IMR-90 (cell line): ENCODE measurements at regions not wholly inside any gene's neighbourhood (a gene's known extent, or its start where the extent isn't known, plus 50 kb on each side); places are given as distances from the start of the nearest gene placed in this dataset.
A peak's percentile ranks its signal among the peaks of the same experiment; 100 is the strongest.

Experiments used
- ATAC-seq: fragments of 200-7000 bp; cut with Tn5 transposase; 2 replicates; pipeline ENCODE4 v1.9.1; 2020; ENCODE audit warnings: low read depth, mild to moderate bottlenecking, moderate library complexity
- BruUV-seq: library from RNA; stranded (reverse); fragments of 400-500 nt; replicated peaks from 2 replicates; lab custom pipeline; 2021; lab: Mats Ljungman, UMichigan
- CTCF ChIA-PET: fragments of 300-600 bp; formaldehyde crosslinking; extraction: SDS; loops from one replicate; lab custom pipeline; 2021; ENCODE audit warnings: antibody characterized with exemption; lab: Yijun Ruan, JAX
- POLR2A ChIA-PET: fragments of 300-600 bp; sonication (Branson Sonifier 250); formaldehyde crosslinking; loops from one replicate; lab custom pipeline; 2022; ENCODE audit warnings: antibody characterized with exemption; ENCODE audit not compliant: unreplicated experiment; lab: Charles Lee
- DNase-seq: peaks from one replicate; pipeline ENCODE4 v3.0.0; 2013
- H2AFZ ChIP-seq: replicated peaks from 2 replicates; pipeline ENCODE3; 2013; ENCODE audit warnings: low read length, mild to moderate bottlenecking; ENCODE audit not compliant: poor library complexity
- H2AK5ac ChIP-seq: 2 replicates; pipeline ENCODE4 v1.6.1; 2013; ENCODE audit warnings: low read depth, low read length, inconsistent platforms
- H2AK9ac ChIP-seq: replicated peaks from 2 replicates; pipeline ENCODE3; 2013; ENCODE audit warnings: mild to moderate bottlenecking, low read depth, low read length, moderate library complexity; ENCODE audit not compliant: poor library complexity
- H2BK120ac ChIP-seq: 2 replicates; pipeline ENCODE4 v1.6.1; 2013; ENCODE audit warnings: low read depth, low read length, inconsistent platforms
- H2BK15ac ChIP-seq: 3 replicates; pipeline ENCODE4 v1.6.1; 2013; ENCODE audit warnings: low read depth, low read length, inconsistent platforms
- H2BK20ac ChIP-seq: 2 replicates; pipeline ENCODE4 v1.6.1; 2013; ENCODE audit warnings: low read depth, mild to moderate bottlenecking, inconsistent platforms, low read length, moderate library complexity
- H2BK5ac ChIP-seq: 2 replicates; pipeline ENCODE4 v1.6.1; 2013; ENCODE audit warnings: mild to moderate bottlenecking, low read depth, low read length, inconsistent platforms; ENCODE audit not compliant: poor library complexity, severe bottlenecking
- H3K14ac ChIP-seq: replicated peaks from 2 replicates; pipeline ENCODE4 v1.6.1; 2013; ENCODE audit warnings: low read depth, low read length, inconsistent platforms
- H3K18ac ChIP-seq: 2 replicates; pipeline ENCODE4 v1.6.1; 2013; ENCODE audit warnings: low read depth, low read length, control low read depth
- H3K23ac ChIP-seq: 2 replicates; pipeline ENCODE4 v1.6.1; 2013; ENCODE audit warnings: low read depth, low read length, inconsistent platforms
- H3K27ac ChIP-seq: 2 replicates; pipeline ENCODE4 v1.5.1; 2013; ENCODE audit warnings: mild to moderate bottlenecking, control low read depth, low read length; ENCODE audit not compliant: insufficient read depth
- H3K27me3 ChIP-seq: 2 replicates; pipeline ENCODE4 v1.6.1; 2013; ENCODE audit warnings: low read length; ENCODE audit not compliant: control insufficient read depth, insufficient read depth
- H3K36me3 ChIP-seq: 2 replicates; pipeline ENCODE4 v1.6.1; 2013; ENCODE audit warnings: low read length, mixed read lengths; ENCODE audit not compliant: control insufficient read depth, insufficient read depth
- H3K4ac ChIP-seq: 2 replicates; pipeline ENCODE4 v1.6.1; 2013; ENCODE audit warnings: low read depth, low read length, inconsistent platforms
- H3K4me1 ChIP-seq: 2 replicates; pipeline ENCODE4 v1.6.1; 2013; ENCODE audit warnings: low read length, mixed read lengths; ENCODE audit not compliant: control insufficient read depth, insufficient read depth
- H3K4me2 ChIP-seq: 2 replicates; pipeline ENCODE4 v1.6.1; 2013; ENCODE audit warnings: low read depth, mild to moderate bottlenecking, control low read depth, low read length, moderate library complexity
- H3K4me3 ChIP-seq: 2 replicates; pipeline ENCODE4 v1.5.1; 2013; ENCODE audit warnings: low read depth, mild to moderate bottlenecking, control low read depth, low read length, moderate library complexity; ENCODE audit not compliant: insufficient read depth
- H3K56ac ChIP-seq: 2 replicates; pipeline ENCODE4 v1.6.1; 2013; ENCODE audit warnings: low read length, inconsistent platforms; ENCODE audit not compliant: insufficient read depth; ENCODE audit errors: extremely low read depth
- H3K79me1 ChIP-seq, 2 experiments: 2 replicates each; pipeline ENCODE4 v1.6.1; 2013; ENCODE audit warnings: low read length in 2 of 2, inconsistent platforms in 1 of 2, low read depth in 1 of 2
- H3K9ac ChIP-seq: 2 replicates; pipeline ENCODE4 v1.6.1; 2013; ENCODE audit warnings: low read depth, low read length, control low read depth
- H3K9me1 ChIP-seq: 2 replicates; pipeline ENCODE4 v1.6.1; 2013; ENCODE audit warnings: low read length, inconsistent platforms; ENCODE audit not compliant: insufficient read depth
- H3K9me3 ChIP-seq: 2 replicates; pipeline ENCODE4 v1.6.1; 2013; ENCODE audit warnings: low read length; ENCODE audit not compliant: control insufficient read depth, insufficient read depth
- H4K20me1 ChIP-seq: 2 replicates; pipeline ENCODE4 v1.6.1; 2013; ENCODE audit warnings: low read length, inconsistent platforms; ENCODE audit not compliant: insufficient read depth
- H4K5ac ChIP-seq: 2 replicates; pipeline ENCODE4 v1.6.1; 2013; ENCODE audit warnings: mild to moderate bottlenecking, low read depth, low read length, control low read depth
- H4K8ac ChIP-seq, 2 experiments: 2 replicates each; pipeline ENCODE4 v1.6.1; 2013; ENCODE audit warnings: low read depth in 2 of 2, low read length in 2 of 2, control low read depth in 1 of 2, inconsistent platforms in 1 of 2
- H4K91ac ChIP-seq: 2 replicates; pipeline ENCODE4 v1.6.1; 2013; ENCODE audit warnings: low read depth, low read length, inconsistent platforms; ENCODE audit not compliant: insufficient read depth
- BHLHE40 ChIP-seq: fragments of 150-350 bp; IDR thresholded peaks from 2 replicates; pipeline ENCODE4 v1.6.1; 2016; ENCODE audit warnings: mild to moderate bottlenecking, low read depth, low read length
- CEBPB ChIP-seq: IDR thresholded peaks from 2 replicates; pipeline ENCODE4 v1.6.1; 2012; ENCODE audit warnings: low read depth, low read length, improper control_type of control experiment
- CHD1 ChIP-seq: IDR thresholded peaks from 2 replicates; pipeline ENCODE4 v1.6.1; 2012; ENCODE audit warnings: low read depth, low read length, improper control_type of control experiment
- FOS ChIP-seq: fragments of 150-350 bp; IDR thresholded peaks from 2 replicates; pipeline ENCODE4 v1.6.1; 2016; ENCODE audit warnings: low read depth, low read length
- MAFK ChIP-seq: IDR thresholded peaks from 2 replicates; pipeline ENCODE4 v1.6.1; 2012; ENCODE audit warnings: low read depth, low read length, improper control_type of control experiment
- MAZ ChIP-seq: IDR thresholded peaks from 2 replicates; pipeline ENCODE4 v1.6.1; 2012; ENCODE audit warnings: low read depth, mild to moderate bottlenecking, low read length, improper control_type of control experiment, moderate library complexity, borderline replicate concordance
- MXI1 ChIP-seq: IDR thresholded peaks from 2 replicates; pipeline ENCODE4 v1.6.1; 2012; ENCODE audit warnings: low read depth, mild to moderate bottlenecking, low read length, moderate library complexity, borderline replicate concordance
- NFE2L2 ChIP-seq: fragments of 150-350 bp; IDR thresholded peaks from 2 replicates; pipeline ENCODE4 v1.6.1; 2016; ENCODE audit warnings: low read depth, mild to moderate bottlenecking, low read length
- POLR2A ChIP-seq: IDR thresholded peaks from 2 replicates; pipeline ENCODE4 v1.6.1; 2012; ENCODE audit warnings: mild to moderate bottlenecking, low read depth, low read length
- RAD21 ChIP-seq: IDR thresholded peaks from 2 replicates; pipeline ENCODE4 v1.6.1; 2012; ENCODE audit warnings: low read length, improper control_type of control experiment
- RCOR1 ChIP-seq: IDR thresholded peaks from 2 replicates; pipeline ENCODE4 v1.6.1; 2012; ENCODE audit warnings: mild to moderate bottlenecking, low read length, improper control_type of control experiment; ENCODE audit not compliant: insufficient replicate concordance
- RFX5 ChIP-seq: IDR thresholded peaks from 2 replicates; pipeline ENCODE4 v1.8.0; 2012; ENCODE audit warnings: low read depth, mild to moderate bottlenecking, low read length, moderate library complexity
- SMC3 ChIP-seq: fragments of 150-350 bp; IDR thresholded peaks from 2 replicates; pipeline ENCODE4 v1.6.1; 2016; ENCODE audit warnings: low read depth, mild to moderate bottlenecking, antibody characterized with exemption, low read length, moderate library complexity
- WGBS, 2 experiments: methylation state at CpG; one replicate each; pipeline versions ENCODE4 v1.1.5 to v1.1.7; 2013; ENCODE audit warnings: missing lambda C conversion rate in 2 of 2; ENCODE audit not compliant: insufficient read length in 1 of 2; ENCODE audit errors: extremely low coverage in 2 of 2; 5-methylcytosine and 5-hydroxymethylcytosine counted together
- dilution Hi-C: fragments of 300-500 bp; cut with HindIII; formaldehyde crosslinking; loops from one replicate; pipeline ENCODE4 v1.14.3; 2018; ENCODE audit warnings: low sequenced_read_pairs; ENCODE audit not compliant: unreplicated experiment
- in situ Hi-C: fragments of 300-500 bp; cut with MboI; formaldehyde crosslinking; loops from 3 replicates; pipeline ENCODE4 v1.14.3; 2019; ENCODE audit warnings: low sequenced_read_pairs, inconsistent platforms, mixed read lengths
- intact Hi-C: fragments of 100-400 bp; cut with micrococcal nuclease; formaldehyde crosslinking; loops from 2 replicates; pipeline ENCODE4 v1.10.0; 2022
- TF ChIP-seq, protein P1 (sequence below): fragments of 150-350 bp; IDR thresholded peaks from 2 replicates; pipeline ENCODE4 v1.6.1; 2017; ENCODE audit warnings: mild to moderate bottlenecking, antibody characterized with exemption, low read length, low read depth
- TF ChIP-seq, protein P2 (sequence below): fragments of 150-350 bp; IDR thresholded peaks from 2 replicates; pipeline ENCODE4 v1.6.1; 2016; ENCODE audit warnings: low read depth, mild to moderate bottlenecking, low read length, moderate library complexity, borderline replicate concordance
- TF ChIP-seq, protein P3 (sequence below): conservative IDR thresholded peaks from 2 replicates; pipeline ENCODE4 v1.5.1; 2012; ENCODE audit warnings: mild to moderate bottlenecking, low read depth, low read length, improper control_type of control experiment

DNA sequence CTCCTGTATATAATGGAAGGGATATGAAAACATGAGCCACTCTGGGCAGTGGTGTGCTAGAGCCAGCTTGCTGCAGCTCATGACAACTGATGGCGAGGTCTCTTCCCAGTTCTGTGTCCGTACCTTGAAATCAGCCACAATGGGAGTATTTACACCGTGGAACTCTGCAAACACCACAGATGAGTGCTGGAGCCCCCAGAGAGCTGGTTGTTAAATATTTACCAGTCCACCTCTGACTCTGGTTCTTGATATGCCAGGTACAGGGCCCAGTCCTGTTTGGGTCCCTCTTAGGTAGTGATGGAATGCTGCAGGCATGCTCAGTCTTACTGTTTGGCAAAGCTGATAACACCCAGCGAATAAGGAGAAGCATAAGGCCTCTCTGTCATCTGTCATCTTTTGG, 116.1 kb upstream of the GLI2 start:
- Histone ChIP-seq H2AK9ac (no peak overlapping the region), H3K79me1 (no peaks in the 10 kb centered on the region), H3K36me3 (no peaks in the 10 kb centered on the region), H2BK15ac (peak overlapping the region; percentile 6; the same call in 2 of the 3 replicates), H4K5ac (no peak overlapping the region), H4K20me1 (no peaks in the 10 kb centered on the region), H3K9ac (no peak overlapping the region), H2BK20ac (peak overlapping the region; percentile 13; the same call in 1 of the 2 replicates), H4K91ac (peak overlapping the region; percentile 73), H2AFZ (peak overlapping the region; percentile 44), H3K18ac (peak overlapping the region; percentile 8; the same call in 1 of the 2 replicates), H2AK5ac (peak overlapping the region; percentile 54; the same call in 1 of the 2 replicates), H3K27me3 (no peaks in the 10 kb centered on the region), H3K56ac (no peak overlapping the region), H2BK120ac (peak overlapping the region; percentile 58; the same call in 1 of the 2 replicates), H3K4ac (peak overlapping the region; percentile 51; the same call in 1 of the 2 replicates), H3K27ac (no peak overlapping the region), H3K23ac (no peak overlapping the region), H2BK5ac (peak overlapping the region; percentile 21), H3K9me1 (peaks cover 3% of the 10 kb centered on the region; the same call in 1 of the 2 replicates), H3K9me3 (no peaks in the 10 kb centered on the region; the same call in 1 of the 2 replicates), H3K4me3 (no peak overlapping the region), H3K4me2 (no peak overlapping the region), H4K8ac (peak overlapping the region; percentile 11 to 74; a peak in 3 of 4 replicates), H3K14ac (no peak overlapping the region; the same call in 1 of the 2 replicates), H3K4me1 (peaks cover 3% of the 10 kb centered on the region)
- no peak for TF ChIP-seq CHD1
- TF ChIP-seq CEBPB = no peak
- no peak for TF ChIP-seq RAD21
- no peak for TF ChIP-seq RCOR1
- TF ChIP-seq, protein P1, sequence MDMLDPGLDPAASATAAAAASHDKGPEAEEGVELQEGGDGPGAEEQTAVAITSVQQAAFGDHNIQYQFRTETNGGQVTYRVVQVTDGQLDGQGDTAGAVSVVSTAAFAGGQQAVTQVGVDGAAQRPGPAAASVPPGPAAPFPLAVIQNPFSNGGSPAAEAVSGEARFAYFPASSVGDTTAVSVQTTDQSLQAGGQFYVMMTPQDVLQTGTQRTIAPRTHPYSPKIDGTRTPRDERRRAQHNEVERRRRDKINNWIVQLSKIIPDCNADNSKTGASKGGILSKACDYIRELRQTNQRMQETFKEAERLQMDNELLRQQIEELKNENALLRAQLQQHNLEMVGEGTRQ = no peak
- no peak for TF ChIP-seq MAZ
- TF ChIP-seq MXI1 = no peak
- TF ChIP-seq, protein P2, sequence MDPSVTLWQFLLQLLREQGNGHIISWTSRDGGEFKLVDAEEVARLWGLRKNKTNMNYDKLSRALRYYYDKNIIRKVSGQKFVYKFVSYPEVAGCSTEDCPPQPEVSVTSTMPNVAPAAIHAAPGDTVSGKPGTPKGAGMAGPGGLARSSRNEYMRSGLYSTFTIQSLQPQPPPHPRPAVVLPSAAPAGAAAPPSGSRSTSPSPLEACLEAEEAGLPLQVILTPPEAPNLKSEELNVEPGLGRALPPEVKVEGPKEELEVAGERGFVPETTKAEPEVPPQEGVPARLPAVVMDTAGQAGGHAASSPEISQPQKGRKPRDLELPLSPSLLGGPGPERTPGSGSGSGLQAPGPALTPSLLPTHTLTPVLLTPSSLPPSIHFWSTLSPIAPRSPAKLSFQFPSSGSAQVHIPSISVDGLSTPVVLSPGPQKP = no peak
- no peak for TF ChIP-seq NFE2L2
- TF ChIP-seq RFX5 = no peak
- no peak for TF ChIP-seq SMC3
- TF ChIP-seq BHLHE40 = no peak
- TF ChIP-seq POLR2A = no peak
- TF ChIP-seq, protein P3, sequence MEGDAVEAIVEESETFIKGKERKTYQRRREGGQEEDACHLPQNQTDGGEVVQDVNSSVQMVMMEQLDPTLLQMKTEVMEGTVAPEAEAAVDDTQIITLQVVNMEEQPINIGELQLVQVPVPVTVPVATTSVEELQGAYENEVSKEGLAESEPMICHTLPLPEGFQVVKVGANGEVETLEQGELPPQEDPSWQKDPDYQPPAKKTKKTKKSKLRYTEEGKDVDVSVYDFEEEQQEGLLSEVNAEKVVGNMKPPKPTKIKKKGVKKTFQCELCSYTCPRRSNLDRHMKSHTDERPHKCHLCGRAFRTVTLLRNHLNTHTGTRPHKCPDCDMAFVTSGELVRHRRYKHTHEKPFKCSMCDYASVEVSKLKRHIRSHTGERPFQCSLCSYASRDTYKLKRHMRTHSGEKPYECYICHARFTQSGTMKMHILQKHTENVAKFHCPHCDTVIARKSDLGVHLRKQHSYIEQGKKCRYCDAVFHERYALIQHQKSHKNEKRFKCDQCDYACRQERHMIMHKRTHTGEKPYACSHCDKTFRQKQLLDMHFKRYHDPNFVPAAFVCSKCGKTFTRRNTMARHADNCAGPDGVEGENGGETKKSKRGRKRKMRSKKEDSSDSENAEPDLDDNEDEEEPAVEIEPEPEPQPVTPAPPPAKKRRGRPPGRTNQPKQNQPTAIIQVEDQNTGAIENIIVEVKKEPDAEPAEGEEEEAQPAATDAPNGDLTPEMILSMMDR = no peak
- TF ChIP-seq FOS = no peak
- no peak for TF ChIP-seq MAFK
- ChIA-PET CTCF (no interaction called here), POLR2A (no interaction called here)
- intact Hi-C loops (no loop called here), in situ Hi-C loops (no loop called here), dilution Hi-C loops (no loop called here)
- no TSS peak for BruUV-seq
- no peak for ATAC-seq
- 72% methylated on average over 3 of the region's 4 CpGs; no CpG with 5 or more reads in 1 of the 2 experiments for WGBS, 2 experiments
- DNase-seq = no peak
